ENCODE measurements at regions not wholly inside any gene's neighbourhood (a gene's known extent, or its start where the extent isn't known, plus 50 kb on each side); places are given as distances from the start of the nearest gene placed in this dataset.

GRCh38 chr17:34776456-34777443, 184.5 kb downstream of the CCT6B start:
- no peak for DNase-seq (ENCODE audit: low read depth in 2 of 3, low spot score in 1 of 3)

- DNase-seq (ENCODE audit: low read depth in 2 of 3, low spot score in 1 of 3): no peak
These were observed 188.2 kb downstream of the CCT6B start for GRCh38 chr17:34773036-34773435.

GRCh38 chr17:34771891-34772290, 189.4 kb downstream of the CCT6B start:
- no peak for DNase-seq (ENCODE audit: low read depth in 2 of 3, low spot score in 1 of 3)

GRCh38 chr17:34770586-34770985, 190.7 kb downstream of the CCT6B start:
- no peak for DNase-seq (ENCODE audit: low read depth in 2 of 3, low spot score in 1 of 3)

- DNase-seq (ENCODE audit: low read depth in 2 of 3, low spot score in 1 of 3): no peak
These were observed 190.5 kb downstream of the TMEM132E start for GRCh38 chr17:34769899-34770298.

GRCh38 chr17:34769049-34769448, 189.7 kb downstream of the TMEM132E start:
- DNase-seq (ENCODE audit: low read depth in 2 of 3, low spot score in 1 of 3): no peak

GRCh38 chr17:34765291-34765690, 185.9 kb downstream of the TMEM132E start:
- DNase-seq (ENCODE audit: low read depth in 2 of 3, low spot score in 1 of 3): no peak

- DNase-seq (ENCODE audit: low read depth in 2 of 3, low spot score in 1 of 3): no peak
These were observed 185.3 kb downstream of the TMEM132E start for GRCh38 chr17:34764716-34765115.

GRCh38 chr17:34763728-34764665, 184.6 kb downstream of the TMEM132E start:
- DNase-seq (ENCODE audit: low read depth in 2 of 3, low spot score in 1 of 3): no peak

- no peak for DNase-seq (ENCODE audit: low read depth in 2 of 3, low spot score in 1 of 3)
These were observed 182.7 kb downstream of the TMEM132E start for GRCh38 chr17:34762078-34762477.

- no peak for DNase-seq (ENCODE audit: low read depth in 2 of 3, low spot score in 1 of 3)
These were observed 182.3 kb downstream of the TMEM132E start for GRCh38 chr17:34761646-34762045.

- no peak for DNase-seq (ENCODE audit: low read depth in 2 of 3, low spot score in 1 of 3)
These were observed 181.6 kb downstream of the TMEM132E start for GRCh38 chr17:34760931-34761495.

- no peak for DNase-seq (ENCODE audit: low read depth in 2 of 3, low spot score in 1 of 3)
These were observed 179.3 kb downstream of the TMEM132E start for GRCh38 chr17:34758718-34759117.

- no peak for DNase-seq (ENCODE audit: low read depth in 2 of 3, low spot score in 1 of 3)
These were observed 178.9 kb downstream of the TMEM132E start for GRCh38 chr17:34758316-34758715.

GRCh38 chr17:34757611-34758010, 178.2 kb downstream of the TMEM132E start:
- no peak for DNase-seq (ENCODE audit: low read depth in 2 of 3, low spot score in 1 of 3)

GRCh38 chr17:34757106-34757505, 177.7 kb downstream of the TMEM132E start:
- DNase-seq (ENCODE audit: low read depth in 2 of 3, low spot score in 1 of 3): no peak

GRCh38 chr17:34756637-34757021, 177.2 kb downstream of the TMEM132E start:
- no peak for DNase-seq (ENCODE audit: low read depth in 2 of 3, low spot score in 1 of 3)

- no peak for DNase-seq (ENCODE audit: low read depth in 2 of 3, low spot score in 1 of 3)
These were observed 176.7 kb downstream of the TMEM132E start for GRCh38 chr17:34755981-34756636.

- DNase-seq (ENCODE audit: low read depth in 2 of 3, low spot score in 1 of 3): no peak
These were observed 176.0 kb downstream of the TMEM132E start for GRCh38 chr17:34755371-34755770.

GRCh38 chr17:34750004-34750403, 170.6 kb downstream of the TMEM132E start:
- DNase-seq (ENCODE audit: low read depth in 2 of 3, low spot score in 1 of 3): no peak

GRCh38 chr17:34741967-34742366, 162.6 kb downstream of the TMEM132E start:
- no peak for DNase-seq (ENCODE audit: low read depth in 2 of 3, low spot score in 1 of 3)
